Neuronal stem cell (in vitro differentiated cells): ENCODE measurements at regions not wholly inside any gene's neighbourhood (a gene's known extent, or its start where the extent isn't known, plus 50 kb on each side); places are given as distances from the start of the nearest gene placed in this dataset.
A peak's percentile ranks its signal among the peaks of the same experiment; 100 is the strongest.

Source experiments
- DNase-seq: peaks from one replicate; pipeline ENCODE4 v3.0.0-alpha.2; 2013; ENCODE audit warnings: low spot score
- H2AFZ ChIP-seq: one replicate; pipeline ENCODE4 v1.6.1; 2013; ENCODE audit warnings: mild to moderate bottlenecking, low read length, inconsistent platforms
- H2AK5ac ChIP-seq: 2 replicates; pipeline ENCODE4 v1.6.1; 2013; ENCODE audit warnings: low read depth, mild to moderate bottlenecking, inconsistent platforms, low read length, moderate library complexity, mixed read lengths
- H2BK120ac ChIP-seq: 2 replicates; pipeline ENCODE4 v1.6.1; 2013; ENCODE audit warnings: low read depth, mild to moderate bottlenecking, inconsistent platforms, low read length, moderate library complexity, mixed read lengths
- H2BK12ac ChIP-seq: one replicate; pipeline ENCODE4 v1.6.1; 2013; ENCODE audit warnings: low read length, inconsistent platforms
- H2BK15ac ChIP-seq: 2 replicates; pipeline ENCODE4 v1.6.1; 2013; ENCODE audit warnings: mild to moderate bottlenecking, low read length, inconsistent platforms, mixed read lengths
- H2BK5ac ChIP-seq: one replicate; pipeline ENCODE4 v1.6.1; 2013; ENCODE audit warnings: inconsistent platforms, mild to moderate bottlenecking, low read length, moderate library complexity
- H3K14ac ChIP-seq: one replicate; pipeline ENCODE4 v1.6.1; 2013; ENCODE audit warnings: low read length, inconsistent platforms
- H3K18ac ChIP-seq: 2 replicates; pipeline ENCODE4 v1.6.1; 2013; ENCODE audit warnings: low read length, inconsistent platforms
- H3K23ac ChIP-seq: 2 replicates; pipeline ENCODE4 v1.6.1; 2013; ENCODE audit warnings: low read depth, mild to moderate bottlenecking, mixed read lengths, low read length, inconsistent platforms; ENCODE audit not compliant: poor library complexity
- H3K27ac ChIP-seq: replicated peaks from 3 replicates; pipeline ENCODE4 v1.5.1; 2013; ENCODE audit warnings: low read length, inconsistent platforms
- H3K27me3 ChIP-seq, 3 experiments: 2 replicates each; pipeline ENCODE4 v1.6.1; 2013; ENCODE audit warnings: low read length in 3 of 3, mild to moderate bottlenecking in 2 of 3, inconsistent platforms in 1 of 3, low read depth in 1 of 3, mixed read lengths in 1 of 3, moderate library complexity in 1 of 3; ENCODE audit not compliant: control insufficient read depth in 3 of 3, insufficient read depth in 3 of 3
- H3K36me3 ChIP-seq, 2 donors: replicated peaks in 1 of 2; 2 replicates each; pipeline ENCODE4 v1.6.1; 2013; ENCODE audit warnings: low read length in 2 of 2; ENCODE audit not compliant: control insufficient read depth in 2 of 2, insufficient read depth in 2 of 2
- H3K4ac ChIP-seq: 2 replicates; pipeline ENCODE4 v1.6.1; 2013; ENCODE audit warnings: inconsistent platforms, mild to moderate bottlenecking, low read length, moderate library complexity
- H3K4me1 ChIP-seq, 2 donors: 1 replicate in 1 of 2; 2 replicates in 1 of 2; pipeline ENCODE4 v1.6.1; 2013; ENCODE audit warnings: low read length in 2 of 2, low read depth in 1 of 2; ENCODE audit not compliant: control insufficient read depth in 2 of 2, insufficient read depth in 1 of 2
- H3K4me2 ChIP-seq: one replicate; pipeline ENCODE4 v1.6.1; 2013; ENCODE audit warnings: mild to moderate bottlenecking, low read length, inconsistent platforms; ENCODE audit not compliant: insufficient read depth, poor library complexity, severe bottlenecking
- H3K4me3 ChIP-seq, 2 donors: 2 replicates each; pipeline ENCODE4 v1.5.1; 2013; ENCODE audit warnings: low read length in 2 of 2, mild to moderate bottlenecking in 2 of 2, inconsistent platforms in 1 of 2, moderate library complexity in 1 of 2
- H3K79me1 ChIP-seq: one replicate; pipeline ENCODE4 v1.6.1; 2013; ENCODE audit warnings: low read depth, mild to moderate bottlenecking, inconsistent platforms, low read length, moderate library complexity
- H3K9ac ChIP-seq: one replicate; pipeline ENCODE4 v1.6.1; 2013; ENCODE audit warnings: mild to moderate bottlenecking, low read depth, low read length, inconsistent platforms; ENCODE audit not compliant: poor library complexity
- H3K9me3 ChIP-seq, 2 donors: replicated peaks in 1 of 2; 2 replicates each; pipeline versions ENCODE3 to v1.6.1; 2013; ENCODE audit warnings: low read length in 2 of 2, mild to moderate bottlenecking in 2 of 2, inconsistent platforms in 1 of 2, low read depth in 1 of 2, mixed read lengths in 1 of 2, moderate library complexity in 1 of 2; ENCODE audit not compliant: control insufficient read depth in 2 of 2, insufficient read depth in 1 of 2
- H4K8ac ChIP-seq: one replicate; pipeline ENCODE4 v1.6.1; 2013; ENCODE audit warnings: low read depth, mild to moderate bottlenecking, inconsistent platforms, low read length, moderate library complexity
- H4K91ac ChIP-seq: one replicate; pipeline ENCODE4 v1.6.1; 2013; ENCODE audit warnings: low read length, low read depth, mild to moderate bottlenecking, inconsistent platforms; ENCODE audit not compliant: poor library complexity
- WGBS, 2 donors: extraction: QIAGEN DNeasy Blood & Tissue Kit; methylation state at CpG; one replicate each; pipeline ENCODE4 v1.1.7; 2013; ENCODE audit warnings: missing lambda C conversion rate in 2 of 2, mixed read lengths in 1 of 2; ENCODE audit not compliant: insufficient read length in 2 of 2, insufficient replicate concordance in 1 of 2; ENCODE audit errors: extremely low coverage in 2 of 2; 5-methylcytosine and 5-hydroxymethylcytosine counted together

GRCh38 chr11:21806947-21807346, 385.9 kb upstream of the ANO5 start:
- Histone ChIP-seq H3K4ac (no peak overlapping the region), H4K8ac (no peak overlapping the region), H3K79me1 (no peaks in the 10 kb centered on the region), H2BK12ac (no peak overlapping the region), H3K4me2 (no peak overlapping the region), H3K18ac (no peak overlapping the region), H3K36me3 (no peaks in the 10 kb centered on the region), H3K14ac (no peak overlapping the region), H3K4me1 (no peaks in the 10 kb centered on the region), H2BK15ac (no peak overlapping the region), H2BK5ac (no peak overlapping the region), H3K9me3 (no peaks in the 10 kb centered on the region), H2AFZ (no peak overlapping the region), H3K4me3 (no peak overlapping the region), H2AK5ac (no peak overlapping the region), H3K27me3 (no peaks in the 10 kb centered on the region), H4K91ac (no peak overlapping the region), H3K23ac (no peak overlapping the region), H3K27ac (no peak overlapping the region), H2BK120ac (no peak overlapping the region), H3K9ac (no peak overlapping the region)
- no CpG with 5 or more reads among the region's 1 CpG for WGBS, 2 donors
- DNase-seq = no peak

- Histone ChIP-seq H3K27ac (no peak overlapping the region), H4K8ac (no peak overlapping the region), H3K18ac (no peak overlapping the region), H2BK12ac (no peak overlapping the region), H3K9ac (no peak overlapping the region), H2BK120ac (no peak overlapping the region), H3K9me3 (no peaks in the 10 kb centered on the region), H3K4me1 (no peaks in the 10 kb centered on the region), H4K91ac (no peak overlapping the region), H3K36me3 (no peaks in the 10 kb centered on the region), H3K27me3 (no peaks in the 10 kb centered on the region), H3K79me1 (no peaks in the 10 kb centered on the region), H2AK5ac (no peak overlapping the region), H2BK15ac (no peak overlapping the region), H2BK5ac (no peak overlapping the region), H3K23ac (no peak overlapping the region), H3K4me2 (no peak overlapping the region), H3K4me3 (no peak overlapping the region), H3K14ac (no peak overlapping the region), H3K4ac (no peak overlapping the region), H2AFZ (no peak overlapping the region)
- WGBS, 2 donors = no CpG with 5 or more reads among the region's 2 CpGs
- DNase-seq = no peak
Observed at GRCh38 chr11:21807350-21807749, 385.5 kb upstream of the ANO5 start.

GRCh38 chr11:21810650-21811049, 382.2 kb upstream of the ANO5 start:
- Histone ChIP-seq H3K14ac (no peak overlapping the region), H2AK5ac (no peak overlapping the region), H3K4me3 (no peak overlapping the region), H3K9ac (no peak overlapping the region), H3K36me3 (no peaks in the 10 kb centered on the region), H3K4me1 (no peaks in the 10 kb centered on the region), H3K23ac (no peak overlapping the region), H3K9me3 (peaks cover 0 to 1% of the 10 kb centered on the region in 2 donors), H2BK12ac (no peak overlapping the region), H3K4me2 (no peak overlapping the region), H3K79me1 (no peaks in the 10 kb centered on the region), H4K91ac (no peak overlapping the region), H2BK15ac (no peak overlapping the region), H2AFZ (no peak overlapping the region), H3K27me3 (no peaks in the 10 kb centered on the region), H2BK5ac (no peak overlapping the region), H3K27ac (no peak overlapping the region), H3K4ac (no peak overlapping the region), H2BK120ac (no peak overlapping the region), H4K8ac (no peak overlapping the region), H3K18ac (peak overlapping the region; percentile 27)
- no CpG with 5 or more reads among the region's 7 CpGs for WGBS, 2 donors
- no peak for DNase-seq

- no CpG with 5 or more reads among the region's 4 CpGs for WGBS, 2 donors
- H3K9me3 ChIP-seq = peaks cover 0 to 1% of the 10 kb centered on the region in 2 donors
- H4K91ac ChIP-seq = no peak overlapping the region
- H2AFZ ChIP-seq = no peak overlapping the region
- H3K4me2 ChIP-seq = no peak overlapping the region
- DNase-seq = no peak
- H3K14ac ChIP-seq = no peak overlapping the region
- H3K23ac ChIP-seq = no peak overlapping the region
- H2BK5ac ChIP-seq = no peak overlapping the region
- no peak overlapping the region for H3K18ac ChIP-seq
- H3K9ac ChIP-seq = no peak overlapping the region
- no peak overlapping the region for H3K4ac ChIP-seq
- H3K79me1 ChIP-seq = no peaks in the 10 kb centered on the region
- H2BK120ac ChIP-seq = no peak overlapping the region
- no peaks in the 10 kb centered on the region for H3K4me1 ChIP-seq
- no peak overlapping the region for H3K27ac ChIP-seq
- no peak overlapping the region for H2BK15ac ChIP-seq
- no peaks in the 10 kb centered on the region for H3K27me3 ChIP-seq
- H2AK5ac ChIP-seq = no peak overlapping the region
- no peaks in the 10 kb centered on the region for H3K36me3 ChIP-seq
- no peak overlapping the region for H4K8ac ChIP-seq
- H3K4me3 ChIP-seq = no peak overlapping the region
- no peak overlapping the region for H2BK12ac ChIP-seq
Observed at GRCh38 chr11:21811572-21811971, 381.3 kb upstream of the ANO5 start.
